ENCODE measurements at regions not wholly inside any gene's neighbourhood (a gene's known extent, or its start where the extent isn't known, plus 50 kb on each side); places are given as distances from the start of the nearest gene placed in this dataset.

GRCh38 chr2:104125096-104125495 lies 728.8 kb upstream of the POU3F3 start:
- Histone ChIP-seq H3K4me2 (ENCODE audit: low read length) (no peak overlapping the region), H3K79me2 (replicated peaks; ENCODE audit: insufficient read depth, low read length) (no peaks in the 10 kb centered on the region), H3K9me3 (ENCODE audit: low read length) (no peaks in the 10 kb centered on the region), H3K4me3 (ENCODE audit: low read length) (no peak overlapping the region), H3K9ac (ENCODE audit: low read length) (no peak overlapping the region), H3K9me2 (ENCODE audit: insufficient read depth, low read length) (no peaks in the 10 kb centered on the region), H4K20me1 (ENCODE audit: insufficient read depth) (no peaks in the 10 kb centered on the region), H3K36me3 (ENCODE audit: insufficient read depth, low read length) (no peaks in the 10 kb centered on the region), H3K27ac (ENCODE audit: low read length) (peak overlapping the region; percentile 1), H3K27me3 (ENCODE audit: insufficient read depth, low read depth, low read length) (no peaks in the 10 kb centered on the region), H3F3A (ENCODE audit: insufficient read depth, low read length, poor library complexity, severe bottlenecking) (no peaks in the 10 kb centered on the region), H2AFZ (ENCODE audit: low read depth, low read length) (no peak overlapping the region)
- TF ChIP-seq, protein P1, sequence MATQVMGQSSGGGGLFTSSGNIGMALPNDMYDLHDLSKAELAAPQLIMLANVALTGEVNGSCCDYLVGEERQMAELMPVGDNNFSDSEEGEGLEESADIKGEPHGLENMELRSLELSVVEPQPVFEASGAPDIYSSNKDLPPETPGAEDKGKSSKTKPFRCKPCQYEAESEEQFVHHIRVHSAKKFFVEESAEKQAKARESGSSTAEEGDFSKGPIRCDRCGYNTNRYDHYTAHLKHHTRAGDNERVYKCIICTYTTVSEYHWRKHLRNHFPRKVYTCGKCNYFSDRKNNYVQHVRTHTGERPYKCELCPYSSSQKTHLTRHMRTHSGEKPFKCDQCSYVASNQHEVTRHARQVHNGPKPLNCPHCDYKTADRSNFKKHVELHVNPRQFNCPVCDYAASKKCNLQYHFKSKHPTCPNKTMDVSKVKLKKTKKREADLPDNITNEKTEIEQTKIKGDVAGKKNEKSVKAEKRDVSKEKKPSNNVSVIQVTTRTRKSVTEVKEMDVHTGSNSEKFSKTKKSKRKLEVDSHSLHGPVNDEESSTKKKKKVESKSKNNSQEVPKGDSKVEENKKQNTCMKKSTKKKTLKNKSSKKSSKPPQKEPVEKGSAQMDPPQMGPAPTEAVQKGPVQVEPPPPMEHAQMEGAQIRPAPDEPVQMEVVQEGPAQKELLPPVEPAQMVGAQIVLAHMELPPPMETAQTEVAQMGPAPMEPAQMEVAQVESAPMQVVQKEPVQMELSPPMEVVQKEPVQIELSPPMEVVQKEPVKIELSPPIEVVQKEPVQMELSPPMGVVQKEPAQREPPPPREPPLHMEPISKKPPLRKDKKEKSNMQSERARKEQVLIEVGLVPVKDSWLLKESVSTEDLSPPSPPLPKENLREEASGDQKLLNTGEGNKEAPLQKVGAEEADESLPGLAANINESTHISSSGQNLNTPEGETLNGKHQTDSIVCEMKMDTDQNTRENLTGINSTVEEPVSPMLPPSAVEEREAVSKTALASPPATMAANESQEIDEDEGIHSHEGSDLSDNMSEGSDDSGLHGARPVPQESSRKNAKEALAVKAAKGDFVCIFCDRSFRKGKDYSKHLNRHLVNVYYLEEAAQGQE (IDR thresholded peaks at IDR 0.05; ENCODE audit: borderline replicate concordance), result peak; percentile 51
- TF ChIP-seq EP300 (conservative IDR thresholded peaks at IDR 0.05; ENCODE audit: poor library complexity, severe bottlenecking) (peak; percentile 61), POLR2AphosphoS5 (IDR thresholded peaks at IDR 0.05) (peak; percentile 12), MXI1 (conservative IDR thresholded peaks at IDR 0.05; ENCODE audit: poor library complexity, severe bottlenecking) (no peak)

DNA sequence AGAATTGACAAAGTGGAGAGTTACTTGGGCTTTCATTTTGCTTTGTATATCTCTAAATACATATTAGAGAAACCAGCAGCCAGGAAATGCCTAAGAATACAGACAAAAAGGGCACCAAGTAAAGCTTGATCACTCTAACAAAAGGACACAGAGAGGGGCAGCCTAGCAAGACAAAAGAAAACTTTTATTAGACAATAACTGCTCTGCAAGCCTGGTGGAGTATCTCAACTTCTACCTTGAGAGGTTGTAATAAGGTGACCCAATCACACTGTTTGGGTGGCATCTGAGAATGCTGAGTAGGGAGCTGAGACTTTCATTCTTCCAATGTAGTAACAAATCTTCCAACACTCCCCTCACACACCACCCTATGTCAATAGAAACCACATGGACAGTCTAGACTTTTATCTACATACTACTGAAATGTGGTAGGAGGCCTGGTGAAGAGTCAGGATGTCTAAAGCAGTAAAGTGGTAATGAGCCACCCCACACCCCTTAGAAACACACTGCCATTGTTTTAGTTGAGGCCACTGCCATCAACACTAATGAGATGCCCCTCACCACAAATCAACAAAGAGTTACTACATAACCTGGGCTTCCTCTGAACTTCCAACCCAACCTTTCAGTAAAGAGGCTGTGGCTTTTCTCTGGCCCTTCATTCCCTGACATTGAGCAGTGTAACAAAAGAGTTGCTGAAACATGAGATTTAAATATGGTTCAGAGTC lies 726.7 kb upstream of the POU3F3 start:
- Histone ChIP-seq H3K9me2 (ENCODE audit: insufficient read depth, low read length) (no peaks in the 10 kb centered on the region), H3K9me3 (ENCODE audit: low read length) (no peaks in the 10 kb centered on the region), H2AFZ (ENCODE audit: low read depth, low read length) (no peak overlapping the region), H3K27me3 (ENCODE audit: insufficient read depth, low read depth, low read length) (no peaks in the 10 kb centered on the region), H3K79me2 (replicated peaks; ENCODE audit: insufficient read depth, low read length) (no peaks in the 10 kb centered on the region), H3K4me3 (ENCODE audit: low read length) (no peak overlapping the region), H3F3A (ENCODE audit: insufficient read depth, low read length, poor library complexity, severe bottlenecking) (no peaks in the 10 kb centered on the region), H3K9ac (ENCODE audit: low read length) (no peak overlapping the region), H3K4me2 (ENCODE audit: low read length) (no peak overlapping the region), H3K36me3 (ENCODE audit: insufficient read depth, low read length) (no peaks in the 10 kb centered on the region), H4K20me1 (ENCODE audit: insufficient read depth) (no peaks in the 10 kb centered on the region), H3K27ac (ENCODE audit: low read length) (no peak overlapping the region)
- TF ChIP-seq POLR2AphosphoS5 (IDR thresholded peaks at IDR 0.05), result no peak
- TF ChIP-seq, protein P2, sequence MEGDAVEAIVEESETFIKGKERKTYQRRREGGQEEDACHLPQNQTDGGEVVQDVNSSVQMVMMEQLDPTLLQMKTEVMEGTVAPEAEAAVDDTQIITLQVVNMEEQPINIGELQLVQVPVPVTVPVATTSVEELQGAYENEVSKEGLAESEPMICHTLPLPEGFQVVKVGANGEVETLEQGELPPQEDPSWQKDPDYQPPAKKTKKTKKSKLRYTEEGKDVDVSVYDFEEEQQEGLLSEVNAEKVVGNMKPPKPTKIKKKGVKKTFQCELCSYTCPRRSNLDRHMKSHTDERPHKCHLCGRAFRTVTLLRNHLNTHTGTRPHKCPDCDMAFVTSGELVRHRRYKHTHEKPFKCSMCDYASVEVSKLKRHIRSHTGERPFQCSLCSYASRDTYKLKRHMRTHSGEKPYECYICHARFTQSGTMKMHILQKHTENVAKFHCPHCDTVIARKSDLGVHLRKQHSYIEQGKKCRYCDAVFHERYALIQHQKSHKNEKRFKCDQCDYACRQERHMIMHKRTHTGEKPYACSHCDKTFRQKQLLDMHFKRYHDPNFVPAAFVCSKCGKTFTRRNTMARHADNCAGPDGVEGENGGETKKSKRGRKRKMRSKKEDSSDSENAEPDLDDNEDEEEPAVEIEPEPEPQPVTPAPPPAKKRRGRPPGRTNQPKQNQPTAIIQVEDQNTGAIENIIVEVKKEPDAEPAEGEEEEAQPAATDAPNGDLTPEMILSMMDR (IDR thresholded peaks at IDR 0.05; ENCODE audit: poor library complexity, severe bottlenecking), result no peak
- TF ChIP-seq RAD21 (conservative IDR thresholded peaks at IDR 0.05), result no peak

GRCh38 chr2:104140361-104140760 lies 713.6 kb upstream of the POU3F3 start:
- Histone ChIP-seq H3K9me2 (ENCODE audit: insufficient read depth, low read length) (no peaks in the 10 kb centered on the region), H4K20me1 (ENCODE audit: insufficient read depth) (no peaks in the 10 kb centered on the region), H3K9ac (ENCODE audit: low read length) (no peak overlapping the region), H3K27ac (ENCODE audit: low read length) (no peak overlapping the region), H3K4me3 (ENCODE audit: low read length) (no peak overlapping the region), H3K27me3 (ENCODE audit: insufficient read depth, low read depth, low read length) (no peaks in the 10 kb centered on the region), H3K9me3 (ENCODE audit: low read length) (no peaks in the 10 kb centered on the region), H3F3A (ENCODE audit: insufficient read depth, low read length, poor library complexity, severe bottlenecking) (no peaks in the 10 kb centered on the region), H3K36me3 (ENCODE audit: insufficient read depth, low read length) (no peaks in the 10 kb centered on the region), H3K4me2 (ENCODE audit: low read length) (no peak overlapping the region), H3K79me2 (replicated peaks; ENCODE audit: insufficient read depth, low read length) (no peaks in the 10 kb centered on the region), H2AFZ (ENCODE audit: low read depth, low read length) (no peak overlapping the region)
- TF ChIP-seq SMC3 (conservative IDR thresholded peaks at IDR 0.05; ENCODE audit: poor library complexity) (no peak), MXI1 (conservative IDR thresholded peaks at IDR 0.05; ENCODE audit: poor library complexity, severe bottlenecking) (no peak), RAD21 (conservative IDR thresholded peaks at IDR 0.05) (no peak), POLR2AphosphoS5 (IDR thresholded peaks at IDR 0.05) (no peak), EZH2 (IDR thresholded peaks at IDR 0.05; ENCODE audit: borderline replicate concordance, insufficient read depth, low read length, poor library complexity, severe bottlenecking) (no peak), EP300 (conservative IDR thresholded peaks at IDR 0.05; ENCODE audit: poor library complexity, severe bottlenecking) (no peak), TAF1 (IDR thresholded peaks at IDR 0.05; ENCODE audit: low read depth) (no peak)
- TF ChIP-seq, protein P1 (IDR thresholded peaks at IDR 0.05; ENCODE audit: borderline replicate concordance), result no peak
- TF ChIP-seq, protein P2 (IDR thresholded peaks at IDR 0.05; ENCODE audit: poor library complexity, severe bottlenecking), result no peak
